HEK293T (cell line): ENCODE measurements at regions not wholly inside any gene's neighbourhood (a gene's known extent, or its start where the extent isn't known, plus 50 kb on each side); places are given as distances from the start of the nearest gene placed in this dataset.

Source experiments
- BHLHE40 ChIP-seq: fragments of 450-650 bp; IDR thresholded peaks from 2 replicates; pipeline ENCODE4 v1.6.1; 2016; ENCODE audit warnings: mild to moderate bottlenecking, moderate library complexity, borderline replicate concordance
- ELF4 ChIP-seq: fragments of 450-650 bp; IDR thresholded peaks from 2 replicates; pipeline ENCODE4 v1.6.1; 2017; ENCODE audit warnings: antibody characterized with exemption
- FOXA1 ChIP-seq: fragments of 450-650 bp; IDR thresholded peaks from 2 replicates; pipeline ENCODE4 v1.6.1; 2016; ENCODE audit warnings: mild to moderate bottlenecking

DNA sequence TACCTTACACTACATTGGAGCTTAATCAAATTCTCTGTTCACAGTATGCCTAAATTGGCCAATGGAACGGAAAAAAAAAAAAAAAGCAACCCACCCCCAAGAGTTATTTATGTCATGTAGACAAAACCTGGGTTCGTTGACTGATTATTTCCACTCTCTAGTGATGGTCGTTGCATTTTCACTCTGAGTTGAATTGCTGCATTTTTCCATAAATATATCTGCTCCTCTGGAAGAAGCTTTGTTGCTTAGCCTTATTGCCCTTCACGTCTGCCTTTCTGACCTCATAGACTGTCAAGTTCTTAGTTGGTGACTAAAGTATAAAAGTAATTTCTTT lies 90.2 kb upstream of the RUNX1 start:
- TF ChIP-seq BHLHE40 (no peak), ELF4 (no peak), FOXA1 (no peak)
